ENCODE measurements at regions not wholly inside any gene's neighbourhood (a gene's known extent, or its start where the extent isn't known, plus 50 kb on each side); places are given as distances from the start of the nearest gene placed in this dataset.
"Not testable (repeated sequence)": the region's sequence is repeated elsewhere in the genome, so short reads cannot be mapped to it uniquely, and the experiment has no call there.

DNA sequence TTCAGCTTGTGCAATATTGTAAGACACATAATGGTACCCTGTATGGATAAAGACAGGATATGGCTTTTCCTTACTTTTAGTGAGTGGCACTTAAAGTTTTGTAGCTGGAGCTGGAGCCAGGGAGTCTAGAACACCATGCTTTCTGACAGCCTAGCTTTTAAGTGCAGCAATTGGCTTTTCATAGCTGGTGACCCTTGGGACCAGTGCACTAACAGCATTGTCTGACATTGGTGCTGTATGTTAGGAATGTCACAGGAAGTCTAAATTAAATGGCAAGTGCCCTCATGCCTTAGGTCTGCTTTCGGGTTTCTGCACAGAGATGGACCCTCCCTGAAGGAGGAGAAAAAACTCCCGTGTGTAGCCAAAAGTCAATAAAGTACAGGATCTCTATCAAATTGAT, 628.2 kb downstream of the NR2F2 start:
- no peak for DNase-seq

DNA sequence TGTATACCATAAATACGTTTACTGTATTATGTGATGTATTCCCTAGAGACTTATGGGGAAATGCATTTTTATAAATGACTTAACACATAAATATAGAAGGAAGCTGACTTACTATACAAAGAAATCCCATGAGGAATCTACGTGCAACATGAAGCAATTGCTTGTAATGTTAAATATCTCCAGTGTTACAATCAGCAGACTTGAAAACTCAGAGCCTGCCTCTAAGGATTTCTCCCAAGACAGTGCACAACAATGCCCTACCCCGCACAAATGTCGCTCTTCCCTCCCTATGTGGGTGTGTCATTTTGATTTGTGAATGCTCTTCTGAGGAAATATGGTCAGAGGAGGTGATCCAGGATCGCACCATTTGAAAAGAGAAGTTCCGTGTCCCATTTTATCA, 629.0 kb downstream of the NR2F2 start:
- DNase-seq = no peak

DNA sequence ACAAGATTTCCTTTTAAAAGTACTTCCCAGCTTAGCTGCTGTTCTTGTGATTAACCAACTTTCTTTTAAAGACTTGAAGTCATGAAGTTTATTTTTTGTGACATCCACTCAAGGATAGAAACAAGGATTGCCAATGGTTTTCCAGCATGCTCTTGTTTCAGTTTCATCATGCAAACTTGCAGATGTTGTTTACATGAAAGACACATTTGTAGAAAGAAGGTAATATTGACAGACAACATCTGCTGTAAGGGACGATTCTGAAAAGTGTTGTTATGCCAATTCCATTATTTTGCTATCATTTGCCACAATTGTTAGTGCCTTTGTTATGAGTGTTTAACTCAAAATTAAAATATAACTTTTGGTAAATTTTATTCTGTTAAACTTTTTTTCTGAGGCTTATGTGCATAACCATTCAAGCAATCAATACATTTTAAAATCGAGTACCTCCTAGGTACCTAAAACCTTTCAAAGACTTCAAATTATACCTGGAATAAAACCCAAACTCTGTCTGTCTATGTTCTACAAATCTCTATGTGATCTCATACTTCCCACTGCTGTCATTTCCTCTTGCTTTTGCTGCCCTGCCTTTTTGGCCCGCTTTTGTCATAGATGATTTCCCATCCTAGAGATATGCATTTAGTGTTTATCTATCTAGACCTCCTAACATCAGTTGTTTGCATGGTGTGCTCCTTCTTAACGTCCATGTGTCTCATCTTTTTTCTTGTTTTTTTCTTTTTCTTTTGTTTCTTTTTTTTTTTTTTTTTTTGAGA, 630.4 kb downstream of the NR2F2 start:
- no peak for DNase-seq

DNA sequence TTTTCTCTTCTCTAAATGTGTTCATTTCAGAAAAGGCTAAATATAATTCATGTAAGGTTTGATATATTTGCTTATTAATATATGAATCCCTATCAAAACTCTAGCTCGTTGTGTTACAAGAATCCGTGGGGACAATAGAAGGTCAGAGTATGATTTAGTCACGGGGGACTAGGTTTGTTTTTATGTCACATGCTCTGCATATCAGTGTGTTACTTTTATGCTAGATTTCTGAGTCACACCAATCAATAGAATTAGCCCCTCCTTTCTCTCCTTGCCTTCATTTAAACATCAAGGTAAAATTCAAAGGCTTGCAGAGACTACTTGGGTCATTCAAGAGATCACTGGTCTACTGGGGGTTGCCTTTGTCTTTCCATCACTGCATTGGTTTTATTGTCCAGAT, 636.1 kb downstream of the NR2F2 start:
- no peak for DNase-seq

DNA sequence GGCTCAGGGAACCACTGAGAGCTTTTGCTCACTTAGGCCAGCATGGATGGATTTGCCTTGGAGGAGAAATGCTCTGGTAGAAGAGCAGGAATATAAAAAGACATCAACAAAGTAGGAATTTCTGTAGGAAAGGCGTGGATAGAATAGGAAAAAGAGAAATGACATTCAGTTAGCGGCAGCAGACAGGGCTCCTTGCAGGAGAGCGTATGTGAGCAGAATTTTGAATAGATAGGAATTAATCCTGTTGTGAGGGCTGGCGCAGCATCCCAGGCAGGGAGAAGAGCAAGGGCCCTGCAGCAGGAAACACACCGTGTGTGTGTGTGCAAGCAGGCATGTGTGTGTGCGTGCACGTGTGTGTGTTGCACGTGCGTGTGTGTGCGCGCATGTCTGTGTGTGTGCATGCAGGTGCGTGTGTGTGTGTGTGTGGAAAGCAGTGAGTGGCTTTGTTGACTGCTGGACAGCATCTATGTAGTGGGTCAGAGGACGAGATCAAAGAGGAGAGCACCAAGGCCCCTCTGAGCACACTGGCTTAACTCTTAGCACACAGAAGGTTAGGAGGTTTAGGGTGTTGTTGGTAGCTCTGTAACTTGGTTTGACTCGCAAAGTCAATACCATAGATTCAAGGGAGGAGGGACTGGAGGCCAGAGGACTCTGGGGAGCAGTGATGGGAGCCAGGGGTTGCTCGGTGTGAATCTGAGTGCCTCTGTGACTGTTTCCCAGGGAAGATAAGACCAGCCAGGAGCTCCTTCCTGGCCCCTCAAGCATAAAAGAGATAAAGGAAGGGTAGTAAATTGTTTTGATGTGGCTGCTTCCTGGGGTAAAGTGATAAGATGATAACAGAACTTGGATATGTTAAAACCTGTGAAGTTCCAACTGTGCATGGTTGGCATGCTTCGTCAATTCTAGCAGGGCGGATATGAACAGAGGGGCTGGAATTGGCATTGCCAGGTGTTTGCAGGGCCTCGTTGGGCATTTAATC, 639.5 kb downstream of the NR2F2 start:
- no peak for DNase-seq

DNA sequence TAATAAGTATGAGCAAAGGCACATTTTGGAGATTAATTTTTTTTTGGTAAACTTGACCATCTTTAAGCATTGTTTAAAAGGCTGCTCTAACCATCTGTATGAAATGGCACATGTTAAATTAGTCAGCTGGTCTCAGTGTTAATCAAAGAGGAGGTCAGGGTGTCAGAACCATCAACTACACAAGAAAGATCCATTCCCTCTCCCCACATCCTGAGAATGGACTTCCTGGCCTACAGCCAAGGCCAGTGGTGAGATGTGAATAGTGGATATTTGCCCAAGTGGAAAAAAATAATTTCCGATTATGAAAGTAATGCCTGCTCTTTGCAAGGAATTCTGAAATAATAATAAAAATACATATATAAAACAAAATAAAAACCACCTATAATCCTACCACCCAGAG, 641.7 kb downstream of the NR2F2 start:
- DNase-seq = no peak

DNA sequence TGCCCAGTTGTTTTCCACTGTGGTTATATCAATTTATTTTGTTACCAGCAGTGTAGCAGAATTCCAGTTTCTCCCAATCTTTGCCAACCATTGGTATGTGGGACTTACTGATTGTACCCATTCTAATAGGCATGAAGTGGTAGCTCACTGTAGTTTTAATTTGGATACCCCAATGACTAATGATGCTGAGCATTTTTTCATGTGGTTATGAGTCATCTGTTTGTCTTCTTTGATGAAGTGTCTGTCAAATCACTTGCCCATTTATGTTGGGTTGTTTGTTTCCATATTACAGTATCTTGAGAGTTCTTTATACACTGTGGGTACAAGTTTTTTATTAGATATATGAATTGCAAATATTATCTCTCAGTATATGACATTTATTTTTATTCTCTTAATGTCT, 644.3 kb downstream of the NR2F2 start:
- DNase-seq = no peak

DNA sequence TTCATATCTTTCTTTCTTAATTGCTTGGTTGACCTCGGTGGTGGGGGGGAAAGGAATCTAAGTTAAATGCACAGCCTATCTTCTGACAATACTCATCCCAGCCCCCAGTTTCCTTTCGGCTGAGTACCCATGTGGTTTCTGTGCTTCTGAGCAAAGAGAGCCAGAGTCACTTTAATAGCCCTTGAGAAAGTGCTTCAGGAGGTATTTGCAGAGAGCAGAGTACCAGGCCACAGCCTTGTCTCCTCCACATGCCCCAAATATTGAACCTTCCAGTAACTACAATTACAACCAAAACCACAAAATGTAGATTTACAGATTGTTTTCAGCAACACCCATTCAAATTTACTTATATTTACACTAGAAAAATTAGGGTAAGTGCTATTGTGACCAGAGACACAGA, 647.4 kb downstream of the NR2F2 start:
- DNase-seq = no peak

DNA sequence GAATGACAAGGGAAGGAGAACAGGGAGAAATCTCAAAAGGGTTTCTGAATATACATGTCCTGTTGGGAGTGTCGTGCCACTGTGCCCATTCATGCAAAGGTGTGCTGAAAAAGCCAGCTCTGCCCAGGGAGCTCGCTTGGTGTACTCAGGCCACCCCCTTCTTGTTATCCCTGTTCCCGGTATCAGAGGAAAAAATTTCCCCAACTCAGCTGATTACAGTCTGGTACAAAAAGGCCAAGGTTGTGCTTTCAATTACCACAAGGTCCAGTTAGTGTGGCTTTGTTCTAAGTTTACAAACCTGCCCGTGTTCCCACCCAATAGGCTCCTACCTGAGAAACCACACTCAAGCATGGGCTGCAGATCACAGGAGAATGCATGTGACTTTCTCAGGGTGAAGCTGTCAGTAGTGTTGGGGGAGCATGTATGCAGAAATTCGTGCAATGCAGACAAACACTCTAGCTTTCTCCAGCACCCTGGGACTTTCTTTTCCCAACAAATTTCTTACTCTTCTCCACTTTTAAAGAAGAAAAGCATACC, 648.5 kb downstream of the NR2F2 start:
- DNase-seq = no peak

DNA sequence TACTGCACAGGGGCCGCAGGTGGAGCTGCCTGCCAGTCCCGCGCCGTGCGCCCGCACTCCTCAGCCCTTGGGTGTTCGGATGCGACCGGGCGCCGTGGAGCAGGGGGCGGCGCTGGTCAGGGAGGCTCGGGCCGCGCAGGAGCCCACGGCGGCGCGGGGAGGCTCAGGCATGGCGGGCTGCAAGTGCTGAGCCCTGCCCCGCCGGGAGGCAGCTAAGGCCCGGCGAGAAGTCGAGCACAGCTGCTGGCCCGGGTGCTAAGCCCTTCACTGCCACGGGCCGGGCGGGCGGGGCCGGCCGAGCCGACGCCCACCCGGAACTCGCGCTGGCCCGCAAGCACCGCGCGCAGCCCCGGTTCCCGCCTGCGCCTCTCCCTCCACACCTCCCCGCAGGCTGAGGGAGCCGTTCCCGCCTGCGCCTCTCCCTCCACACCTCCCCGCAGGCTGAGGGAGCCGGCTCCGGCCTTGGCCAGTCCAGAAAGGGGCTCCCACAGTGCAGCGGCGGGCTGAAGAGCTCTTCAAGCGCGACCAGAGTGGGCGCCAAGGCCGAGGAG, 653.7 kb downstream of the NR2F2 start:
- not testable (repeated sequence) for DNase-seq

DNA sequence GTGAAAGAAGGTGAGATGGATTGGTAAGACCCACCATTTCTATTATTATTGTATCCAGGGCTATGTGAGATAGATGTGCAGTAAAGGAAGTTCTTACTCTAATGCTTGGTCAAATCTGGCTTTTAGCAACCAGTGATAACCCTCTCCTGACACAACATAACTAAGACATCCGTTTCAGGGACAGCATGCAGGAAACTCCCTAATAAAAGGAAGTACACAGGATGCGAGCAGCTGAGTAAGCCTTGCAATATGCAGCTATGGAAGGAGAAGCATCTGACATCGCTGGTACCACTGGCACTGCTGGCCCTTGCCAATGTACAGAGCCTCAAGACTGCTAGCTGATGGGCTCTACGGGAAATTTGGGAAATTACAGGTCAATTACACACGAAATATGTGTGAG, 662.3 kb downstream of the NR2F2 start:
- no peak for DNase-seq

DNA sequence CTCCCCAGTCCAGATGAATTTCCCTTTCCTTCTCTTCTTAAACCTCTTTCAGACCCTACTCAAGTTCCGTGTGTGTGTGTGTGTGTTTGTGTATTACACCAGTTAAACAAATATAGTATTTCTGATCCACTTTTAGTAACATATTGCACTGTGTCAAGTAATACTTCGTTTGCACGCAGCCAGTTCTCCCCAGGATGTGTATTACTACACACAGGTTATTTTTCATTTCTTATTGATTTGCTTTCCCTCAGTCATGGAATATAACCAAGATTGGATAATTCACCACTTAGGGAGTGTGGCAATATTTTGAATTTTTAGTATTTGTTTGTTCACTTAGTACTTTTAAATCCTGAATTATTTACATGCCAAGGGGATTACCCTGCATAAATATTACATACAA, 667.0 kb downstream of the NR2F2 start:
- no peak for DNase-seq

DNA sequence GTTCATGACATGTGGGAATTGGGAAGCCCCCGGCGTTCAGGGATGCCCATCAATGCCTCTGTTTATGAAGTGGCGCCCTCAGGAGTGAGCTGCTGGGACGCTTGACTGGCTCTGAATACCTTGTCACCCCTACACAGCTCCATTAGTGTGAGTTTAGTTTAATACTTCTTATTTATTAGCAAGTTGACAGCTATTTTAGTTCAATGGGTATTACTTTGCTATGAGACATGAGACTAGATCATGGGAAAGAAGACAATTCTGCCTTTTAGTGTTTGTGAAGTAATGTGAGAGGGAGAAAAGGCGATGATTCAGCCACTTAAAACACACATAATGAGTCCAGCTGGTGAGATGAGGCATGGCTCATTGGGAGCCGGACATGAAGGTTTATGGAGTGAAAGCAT, 678.5 kb downstream of the NR2F2 start:
- DNase-seq = no peak

DNA sequence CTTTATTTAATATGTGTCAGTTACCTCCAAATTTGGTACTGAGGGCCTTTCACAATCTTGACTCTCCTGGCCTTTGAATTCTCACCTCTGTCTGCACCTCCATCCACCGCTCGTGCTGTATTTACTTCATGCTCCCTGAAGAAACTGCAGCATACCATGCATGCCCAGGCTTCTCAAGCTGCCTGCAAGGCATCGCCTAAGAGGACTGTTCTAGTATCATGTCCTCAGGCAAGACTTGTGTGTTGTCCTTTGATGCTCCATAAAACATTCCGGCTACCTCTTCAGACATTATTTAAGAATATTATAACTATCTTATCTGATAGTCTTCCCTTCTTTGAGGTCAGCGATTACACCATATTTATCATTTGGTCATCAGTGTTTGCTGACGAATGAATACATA, 682.5 kb downstream of the NR2F2 start:
- DNase-seq = no peak

DNA sequence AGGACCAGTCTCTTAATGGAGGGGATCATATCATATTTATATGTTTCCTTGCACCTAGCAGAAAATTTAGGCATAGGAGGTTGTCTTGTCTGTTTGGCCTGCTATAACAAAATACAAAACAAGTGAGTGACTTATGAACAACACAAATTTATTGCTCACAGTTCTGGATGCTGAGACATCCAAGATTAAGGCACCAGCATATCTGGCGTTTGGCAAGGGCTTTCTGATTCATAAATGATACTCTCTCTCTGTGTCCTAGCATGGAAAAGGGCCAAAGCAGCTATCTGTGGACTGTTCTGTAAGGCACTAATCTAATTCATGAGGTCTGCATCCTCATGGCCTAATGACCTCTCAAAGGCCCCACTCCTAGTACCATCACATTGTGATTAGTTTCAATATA, 683.0 kb downstream of the NR2F2 start:
- no peak for DNase-seq

DNA sequence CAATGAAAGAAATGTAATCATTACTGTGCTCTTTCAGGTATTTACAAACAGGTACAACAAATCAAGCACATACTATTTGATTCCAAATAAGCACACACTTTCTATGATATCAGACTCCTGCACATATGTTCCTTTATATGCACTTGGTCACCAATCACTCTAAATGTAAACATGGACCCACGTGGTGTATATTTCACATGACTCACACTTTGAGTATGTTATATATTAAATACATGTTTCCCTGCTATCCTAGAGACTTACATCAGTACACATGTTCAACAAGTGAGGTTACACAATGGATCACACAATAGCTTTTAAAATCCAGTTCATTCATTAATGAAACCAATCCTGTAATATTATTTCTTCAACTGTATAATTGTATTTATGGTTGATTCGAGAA, 683.5 kb downstream of the NR2F2 start:
- DNase-seq = no peak

DNA sequence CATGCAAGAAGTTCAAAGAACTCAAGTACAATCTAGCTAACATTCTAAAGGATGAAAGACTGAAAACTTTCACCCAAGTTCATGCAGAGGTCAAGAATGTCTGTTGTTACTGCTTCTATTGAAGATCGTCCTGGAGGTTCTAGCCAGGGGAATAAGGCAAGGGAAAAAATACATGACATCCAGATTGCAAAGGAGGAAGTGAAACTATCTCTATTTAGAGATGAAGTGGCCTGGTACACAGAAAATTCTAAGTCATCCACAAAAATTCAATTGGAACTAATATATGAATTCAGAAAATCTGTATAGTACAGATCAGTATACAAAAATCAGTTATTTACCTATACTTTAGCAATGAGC, 693.0 kb downstream of the NR2F2 start:
- no peak for DNase-seq

DNA sequence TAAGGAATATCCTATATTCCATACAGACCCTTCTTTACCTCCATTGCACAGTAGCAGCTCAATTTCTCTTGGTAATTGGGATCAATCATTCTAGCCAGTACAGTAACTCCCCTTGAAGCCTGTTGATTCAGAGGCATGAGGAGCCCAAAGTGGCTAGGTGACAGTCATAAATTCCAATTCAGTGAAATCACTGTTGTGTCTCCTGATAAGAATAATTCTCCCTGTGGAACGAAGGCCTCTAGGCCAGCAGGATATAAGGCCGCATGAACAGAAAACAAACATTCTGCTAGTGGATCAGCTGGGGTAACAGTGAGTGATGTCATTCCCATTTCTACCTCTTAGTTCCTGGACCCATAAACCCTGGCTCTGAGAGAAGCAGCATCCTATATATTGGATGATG, 696.3 kb downstream of the NR2F2 start:
- no peak for DNase-seq

DNA sequence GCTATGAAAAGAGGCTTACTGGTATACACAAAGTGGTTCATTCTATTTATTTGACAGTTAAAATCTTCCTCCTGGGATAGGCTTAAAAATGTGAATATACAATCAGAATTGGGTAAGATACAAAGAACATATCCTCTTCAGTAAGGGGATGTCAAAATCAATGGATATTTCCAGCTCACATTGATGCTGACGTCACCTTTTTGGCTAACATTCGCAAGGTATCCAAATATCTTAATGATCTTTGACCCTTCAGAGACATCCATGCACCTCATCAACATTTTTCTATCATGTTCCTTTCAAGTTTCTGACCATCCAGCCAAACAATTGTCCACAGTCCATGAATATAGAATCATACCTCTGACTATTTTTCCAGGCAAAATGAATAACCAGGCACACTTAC, 697.3 kb downstream of the NR2F2 start:
- DNase-seq = no peak

DNA sequence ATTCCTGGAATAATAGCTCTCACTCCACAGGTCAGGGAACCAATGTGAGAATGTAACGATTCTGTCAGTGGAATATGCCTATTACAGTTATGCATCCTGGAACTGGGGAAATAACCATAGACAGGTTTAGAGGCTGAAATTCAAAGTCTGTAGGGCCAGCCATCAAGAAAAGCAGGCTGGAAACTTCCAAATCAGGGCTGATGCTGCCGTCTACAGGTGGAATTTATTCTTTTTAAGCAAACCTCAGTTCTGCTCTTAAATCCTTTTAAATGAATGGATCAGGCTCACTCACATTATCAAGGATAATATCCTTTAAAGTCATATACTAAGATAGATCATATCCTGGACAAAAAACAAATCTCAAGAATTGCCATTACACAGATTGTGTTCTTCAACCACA, 699.8 kb downstream of the NR2F2 start:
- no peak for DNase-seq

DNA sequence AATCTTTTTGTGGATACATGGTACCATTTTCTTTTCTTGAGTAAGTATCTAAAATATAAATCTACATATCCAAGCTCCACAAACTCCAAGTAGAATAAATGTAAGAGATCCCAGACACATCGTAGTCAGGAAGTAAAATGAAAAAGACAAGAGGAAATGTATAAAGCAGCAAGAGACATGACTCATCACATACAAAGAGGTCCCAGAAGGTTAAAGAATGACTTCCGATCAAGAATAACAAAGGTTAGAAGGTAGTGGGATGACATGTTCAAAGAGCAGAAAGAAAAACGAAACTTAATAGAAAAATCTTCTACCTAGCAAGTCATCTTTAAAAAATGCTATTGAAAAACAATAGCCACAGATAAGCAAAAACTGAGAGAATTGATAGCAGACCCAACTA, 705.8 kb downstream of the NR2F2 start:
- DNase-seq = no peak

DNA sequence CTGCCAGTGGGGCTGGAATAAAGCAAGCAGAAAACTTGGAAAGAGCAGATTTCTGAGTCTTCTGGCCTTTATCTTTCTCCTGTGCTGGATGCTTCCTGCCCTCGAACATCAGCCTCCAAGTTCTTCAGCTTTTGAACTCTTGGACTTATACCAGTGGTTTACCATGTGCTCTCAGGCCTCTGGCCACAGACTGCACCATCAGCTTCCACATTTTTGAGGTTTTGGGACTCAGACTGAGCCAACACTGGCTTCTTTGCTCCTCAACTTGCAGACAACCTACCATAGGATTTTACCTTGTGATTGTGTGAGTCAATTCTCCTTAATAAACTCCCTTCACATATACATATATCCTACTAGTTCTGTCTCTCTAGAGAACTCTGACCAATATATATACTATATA, 706.6 kb downstream of the NR2F2 start:
- no peak for DNase-seq

DNA sequence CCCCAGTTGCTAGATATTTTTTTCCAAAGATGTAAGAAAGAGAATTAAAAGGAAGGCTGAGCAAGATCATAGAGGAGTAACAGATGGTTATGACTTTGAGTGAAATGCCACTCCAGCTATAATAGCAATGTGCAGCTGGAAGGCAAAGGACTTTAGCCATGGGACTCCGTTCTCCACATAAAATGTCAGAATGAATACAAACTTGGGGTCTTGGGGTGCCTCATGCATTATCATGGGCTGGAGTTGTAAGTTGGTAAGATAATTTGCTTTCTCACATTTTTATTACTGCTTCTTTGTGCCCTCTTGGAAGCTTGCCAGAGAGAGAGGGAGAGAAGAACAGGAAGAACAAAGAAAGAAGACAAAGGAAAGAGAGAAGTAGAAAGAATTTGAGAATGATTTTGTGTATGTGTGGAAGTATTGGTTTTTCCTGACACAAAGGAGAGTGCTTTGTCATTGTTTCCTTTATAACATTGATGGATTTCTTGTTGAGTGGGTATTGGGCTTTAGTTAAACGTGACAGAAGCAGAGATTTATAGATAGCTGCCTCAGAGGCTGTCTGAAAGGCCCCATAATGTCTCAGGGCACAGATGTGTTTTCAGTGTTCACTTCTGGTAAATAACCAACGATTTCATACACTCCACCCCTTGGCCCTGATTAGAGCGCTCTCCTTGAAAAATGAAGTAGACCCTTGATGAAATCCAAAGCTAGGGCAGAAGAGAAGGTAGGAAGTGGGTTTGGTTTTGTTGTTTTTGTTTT, 715.3 kb downstream of the NR2F2 start:
- DNase-seq = no peak

Measured in NCI-H1048 (cell line).